ENCODE measurements at regions not wholly inside any gene's neighbourhood (a gene's known extent, or its start where the extent isn't known, plus 50 kb on each side); places are given as distances from the start of the nearest gene placed in this dataset.

GRCh38 chr7:79833616-79834015 lies 301.0 kb upstream of the GNAI1 start:
- TF ChIP-seq CTCF (IDR thresholded peaks at IDR 0.05; ENCODE audit: extremely low read depth in 1 of 2, insufficient read depth in 1 of 2, low read depth in 1 of 2, low read length in 2 of 2) (no peak), POLR2A (IDR thresholded peaks at IDR 0.05; ENCODE audit: low read depth, low read length) (no peak), MAX (IDR thresholded peaks at IDR 0.05; ENCODE audit: insufficient read depth, insufficient read length) (no peak), EZH2 (IDR thresholded peaks at IDR 0.05; ENCODE audit: borderline replicate concordance, low read depth, low read length, severe bottlenecking) (no peak), POLR2AphosphoS5 (IDR thresholded peaks at IDR 0.05; ENCODE audit: insufficient read depth, low read depth, low read length) (no peak), MYC (IDR thresholded peaks at IDR 0.05; ENCODE audit: low read depth, low read length) (no peak), JUN (IDR thresholded peaks at IDR 0.05; ENCODE audit: borderline replicate concordance, insufficient read depth, insufficient read length, low read depth) (no peak), FOS (IDR thresholded peaks at IDR 0.05; ENCODE audit: borderline replicate concordance, insufficient read depth, low read length) (no peak)

All from endothelial cell of umbilical vein (primary cell).